Hepatocyte (in vitro differentiated cells): ENCODE measurements at regions not wholly inside any gene's neighbourhood (a gene's known extent, or its start where the extent isn't known, plus 50 kb on each side); places are given as distances from the start of the nearest gene placed in this dataset.

Source experiments
- DNase-seq: peaks from one replicate; pipeline ENCODE4 v3.0.0-alpha.2; 2016; ENCODE audit warnings: low spot score
- H2AFZ ChIP-seq: fragments of 200-600 bp; sonication (generic); 2 replicates; pipeline ENCODE4 v1.6.0; 2016; ENCODE audit warnings: antibody characterized with exemption, mild to moderate bottlenecking
- H3K27ac ChIP-seq: fragments of 200-600 bp; sonication (generic); 2 replicates; pipeline ENCODE4 v1.5.1; 2016; ENCODE audit warnings: mild to moderate bottlenecking
- H3K27me3 ChIP-seq: fragments of 200-600 bp; sonication (generic); 2 replicates; pipeline ENCODE4 v1.6.1; 2016
- H3K36me3 ChIP-seq: fragments of 200-600 bp; sonication (generic); replicated peaks from 2 replicates; pipeline ENCODE4 v1.5.1; 2016; ENCODE audit warnings: low read depth; ENCODE audit not compliant: insufficient read depth
- H3K4me1 ChIP-seq: fragments of 200-600 bp; sonication (generic); 2 replicates; pipeline ENCODE4 v1.5.1; 2016; ENCODE audit warnings: mild to moderate bottlenecking, moderate library complexity; ENCODE audit not compliant: insufficient read depth
- H3K4me2 ChIP-seq: fragments of 200-600 bp; sonication (generic); 2 replicates; pipeline ENCODE4 v1.6.0; 2016
- H3K4me3 ChIP-seq: fragments of 200-600 bp; sonication (generic); 2 replicates; pipeline ENCODE4 v1.5.1; 2016; ENCODE audit warnings: mild to moderate bottlenecking
- H3K79me2 ChIP-seq: fragments of 200-600 bp; sonication (generic); 2 replicates; pipeline ENCODE4 v1.6.0; 2017; ENCODE audit warnings: mild to moderate bottlenecking
- H3K9me2 ChIP-seq: fragments of 200-600 bp; sonication (generic); replicated peaks from 2 replicates; pipeline ENCODE4 v1.6.0; 2017; ENCODE audit warnings: mild to moderate bottlenecking; ENCODE audit not compliant: insufficient read depth
- H3K9me3 ChIP-seq: fragments of 200-600 bp; sonication (generic); 2 replicates; pipeline ENCODE4 v1.5.1; 2016; ENCODE audit warnings: low read depth, mild to moderate bottlenecking
- H4K20me1 ChIP-seq: fragments of 200-600 bp; sonication (generic); 2 replicates; pipeline ENCODE4 v1.6.0; 2016; ENCODE audit warnings: mild to moderate bottlenecking; ENCODE audit not compliant: insufficient read depth, poor library complexity, severe bottlenecking
- EZH2 ChIP-seq: fragments of 200-600 bp; sonication (generic); IDR thresholded peaks from 2 replicates; pipeline ENCODE4 v1.6.1; 2016; ENCODE audit warnings: antibody characterized with exemption, mild to moderate bottlenecking, borderline replicate concordance
- EZH2phosphoT487 ChIP-seq: fragments of 200-600 bp; sonication (generic); IDR thresholded peaks from one replicate; pipeline ENCODE4 v1.6.1; 2018; ENCODE audit warnings: antibody characterized with exemption, mild to moderate bottlenecking, low read depth, moderate library complexity; ENCODE audit not compliant: unreplicated experiment, severe bottlenecking
- WGBS: methylation state at CpG from one replicate; pipeline ENCODE4 v1.1.6; 2016; ENCODE audit warnings: low lambda C conversion rate; ENCODE audit errors: missing lambda C conversion rate; 5-methylcytosine and 5-hydroxymethylcytosine counted together
- TF ChIP-seq, protein P1 (sequence below): fragments of 200-600 bp; sonication (generic); IDR thresholded peaks from 2 replicates; pipeline ENCODE4 v1.5.1; 2016; ENCODE audit warnings: antibody characterized with exemption, mild to moderate bottlenecking; ENCODE audit not compliant: poor library complexity

DNA sequence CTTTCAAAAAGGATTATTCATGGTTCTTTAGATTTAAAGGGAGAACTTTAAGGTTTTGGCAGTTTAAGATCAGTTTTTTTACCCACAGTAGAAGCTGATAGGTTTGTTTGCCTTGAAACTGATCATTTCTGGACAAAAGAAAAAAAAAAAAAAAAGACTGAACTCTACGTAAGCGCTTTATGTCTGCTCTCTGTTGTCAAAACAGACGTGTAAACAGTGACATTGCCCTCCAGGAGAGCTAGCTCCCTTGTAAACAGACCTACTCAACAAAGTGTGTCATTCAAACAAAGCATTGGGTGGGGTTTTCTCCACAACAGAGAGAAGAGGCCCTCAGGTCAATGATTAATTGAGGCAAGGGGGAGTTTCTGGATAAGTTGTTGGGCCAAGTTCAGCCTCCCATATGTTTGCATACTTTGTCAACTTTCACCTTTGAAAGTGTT lies 568.1 kb upstream of the LRRN3 start:
- Histone ChIP-seq H3K4me1 (peaks cover 5% of the 10 kb centered on the region), H3K9me3 (no peaks in the 10 kb centered on the region), H3K27me3 (no peaks in the 10 kb centered on the region), H3K27ac (peak overlapping the region; percentile 70), H3K79me2 (no peaks in the 10 kb centered on the region), H3K36me3 (no peaks in the 10 kb centered on the region), H3K9me2 (no peaks in the 10 kb centered on the region), H3K4me3 (no peak overlapping the region), H4K20me1 (no peaks in the 10 kb centered on the region), H3K4me2 (peak overlapping the region; percentile 45), H2AFZ (no peak overlapping the region)
- TF ChIP-seq, protein P1, sequence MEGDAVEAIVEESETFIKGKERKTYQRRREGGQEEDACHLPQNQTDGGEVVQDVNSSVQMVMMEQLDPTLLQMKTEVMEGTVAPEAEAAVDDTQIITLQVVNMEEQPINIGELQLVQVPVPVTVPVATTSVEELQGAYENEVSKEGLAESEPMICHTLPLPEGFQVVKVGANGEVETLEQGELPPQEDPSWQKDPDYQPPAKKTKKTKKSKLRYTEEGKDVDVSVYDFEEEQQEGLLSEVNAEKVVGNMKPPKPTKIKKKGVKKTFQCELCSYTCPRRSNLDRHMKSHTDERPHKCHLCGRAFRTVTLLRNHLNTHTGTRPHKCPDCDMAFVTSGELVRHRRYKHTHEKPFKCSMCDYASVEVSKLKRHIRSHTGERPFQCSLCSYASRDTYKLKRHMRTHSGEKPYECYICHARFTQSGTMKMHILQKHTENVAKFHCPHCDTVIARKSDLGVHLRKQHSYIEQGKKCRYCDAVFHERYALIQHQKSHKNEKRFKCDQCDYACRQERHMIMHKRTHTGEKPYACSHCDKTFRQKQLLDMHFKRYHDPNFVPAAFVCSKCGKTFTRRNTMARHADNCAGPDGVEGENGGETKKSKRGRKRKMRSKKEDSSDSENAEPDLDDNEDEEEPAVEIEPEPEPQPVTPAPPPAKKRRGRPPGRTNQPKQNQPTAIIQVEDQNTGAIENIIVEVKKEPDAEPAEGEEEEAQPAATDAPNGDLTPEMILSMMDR, result no peak
- no peak for TF ChIP-seq EZH2phosphoT487
- no peak for TF ChIP-seq EZH2
- peak; percentile 60 for DNase-seq
- 21% methylated on average over 3 of the region's 3 CpGs for WGBS

DNA sequence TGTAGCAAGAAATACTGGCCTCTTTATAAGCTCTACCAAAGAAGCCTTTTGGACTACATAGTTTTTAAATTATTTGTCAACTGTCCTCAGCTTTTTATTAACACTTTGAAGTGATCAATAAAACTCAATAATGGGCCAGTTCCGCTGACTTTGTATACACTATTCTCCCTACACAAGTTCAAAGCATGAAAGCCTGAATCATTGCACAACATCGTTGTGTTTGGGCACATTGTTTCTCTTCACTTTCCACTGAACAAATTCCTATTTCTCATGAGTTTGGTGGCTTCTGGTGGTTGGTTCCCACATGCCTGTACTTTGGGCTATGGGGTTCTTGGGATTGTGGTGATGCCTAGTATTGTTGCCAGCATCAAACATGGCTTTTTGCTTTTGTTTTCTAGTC lies 561.8 kb upstream of the LRRN3 start:
- Histone ChIP-seq H3K27ac (no peak overlapping the region), H3K4me2 (no peak overlapping the region), H3K4me3 (no peak overlapping the region), H3K4me1 (peaks cover 1% of the 10 kb centered on the region), H3K9me2 (no peaks in the 10 kb centered on the region), H3K9me3 (no peaks in the 10 kb centered on the region), H3K79me2 (no peaks in the 10 kb centered on the region), H3K36me3 (no peaks in the 10 kb centered on the region), H3K27me3 (no peaks in the 10 kb centered on the region), H2AFZ (no peak overlapping the region), H4K20me1 (no peaks in the 10 kb centered on the region)
- TF ChIP-seq EZH2 (no peak), EZH2phosphoT487 (no peak)
- TF ChIP-seq, protein P1, result no peak
- 75% methylated on average over 2 of the region's 2 CpGs for WGBS
- DNase-seq, result peak; percentile 0

DNA sequence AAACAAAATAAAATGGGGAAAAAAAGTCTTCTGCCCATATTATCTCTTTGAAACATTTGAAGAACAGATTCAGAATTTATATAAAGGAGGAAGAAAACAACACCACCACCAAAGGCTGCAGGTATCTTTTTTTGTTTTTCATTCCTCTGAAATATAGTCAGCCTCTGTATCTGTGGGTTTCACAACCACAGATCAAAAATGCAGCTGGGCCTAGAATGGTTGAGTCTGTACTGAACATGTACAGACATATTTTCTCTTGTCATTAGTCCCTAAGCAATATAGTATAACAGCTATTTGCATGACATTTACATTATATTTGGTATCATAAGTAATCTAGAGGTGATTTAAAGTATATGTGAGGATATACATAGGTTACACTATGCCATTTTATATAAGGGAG lies 559.7 kb upstream of the LRRN3 start:
- no peaks in the 10 kb centered on the region for H3K79me2 ChIP-seq
- no peaks in the 10 kb centered on the region for H4K20me1 ChIP-seq
- H3K9me3 ChIP-seq, result no peaks in the 10 kb centered on the region
- no peak overlapping the region for H3K4me3 ChIP-seq
- TF ChIP-seq, protein P1, result no peak
- TF ChIP-seq EZH2, result no peak
- TF ChIP-seq EZH2phosphoT487, result no peak
- peaks cover 6% of the 10 kb centered on the region for H3K4me1 ChIP-seq
- H2AFZ ChIP-seq, result no peak overlapping the region
- H3K4me2 ChIP-seq, result no peak overlapping the region
- no peaks in the 10 kb centered on the region for H3K9me2 ChIP-seq
- H3K27ac ChIP-seq, result no peak overlapping the region
- no peaks in the 10 kb centered on the region for H3K36me3 ChIP-seq
- DNase-seq, result peak; percentile 1
- no peaks in the 10 kb centered on the region for H3K27me3 ChIP-seq
